HL-60 (cell line): ENCODE measurements at regions not wholly inside any gene's neighbourhood (a gene's known extent, or its start where the extent isn't known, plus 50 kb on each side); places are given as distances from the start of the nearest gene placed in this dataset.

Experiments
- DNase-seq, 2 experiments: peaks; one replicate each; pipeline ENCODE4 v3.0.0-alpha.2; 2010 to 2020; ENCODE audit warnings: low read depth in 1 of 2, low spot score in 1 of 2
- H3K27ac ChIP-seq: fragments of 250-450 bp; sonication (Bioruptor Pico); replicated peaks from 2 replicates; pipeline ENCODE4 v1.5.1; 2020; ENCODE audit warnings: mild to moderate bottlenecking, moderate library complexity
- H3K27me3 ChIP-seq: fragments of 250-450 bp; sonication (Bioruptor Pico); 2 replicates; pipeline ENCODE4 v1.5.1; 2021; ENCODE audit warnings: mild to moderate bottlenecking, moderate library complexity; ENCODE audit not compliant: insufficient read depth, poor library complexity, severe bottlenecking
- H3K4me3 ChIP-seq: replicated peaks from 2 replicates; pipeline ENCODE4 v1.5.1; 2011; ENCODE audit warnings: mild to moderate bottlenecking, control low read depth, low read length; ENCODE audit not compliant: insufficient read depth
- CTCF ChIP-seq: IDR thresholded peaks from one replicate; pipeline ENCODE4 v1.5.1; 2011; ENCODE audit warnings: low read length, control low read depth, inconsistent platforms; ENCODE audit not compliant: insufficient read depth
- GABPA ChIP-seq: IDR thresholded peaks from 2 replicates; pipeline ENCODE4 v1.6.1; 2012; ENCODE audit warnings: low read depth
- POLR2AphosphoS5 ChIP-seq: IDR thresholded peaks from 2 replicates; pipeline ENCODE4 v1.6.1; 2012; ENCODE audit warnings: low read depth
- REST ChIP-seq: IDR thresholded peaks from 2 replicates; pipeline ENCODE4 v1.6.1; 2012; ENCODE audit warnings: low read depth; ENCODE audit not compliant: insufficient replicate concordance
- SPI1 ChIP-seq: IDR thresholded peaks from 2 replicates; pipeline ENCODE4 v1.6.1; 2012; ENCODE audit warnings: low read depth, mild to moderate bottlenecking, borderline replicate concordance

GRCh38 chr10:59107147-59107546 is 69.3 kb upstream of the PHYHIPL start:
- Histone ChIP-seq H3K4me3 (no peak overlapping the region), H3K27me3 (no peaks in the 10 kb centered on the region), H3K27ac (no peak overlapping the region)
- no peak for DNase-seq
- TF ChIP-seq REST (no peak), POLR2AphosphoS5 (no peak), SPI1 (no peak), CTCF (no peak), GABPA (no peak)

GRCh38 chr10:59108296-59108870 is 68.1 kb upstream of the PHYHIPL start:
- no peak for TF ChIP-seq SPI1
- TF ChIP-seq CTCF: no peak
- TF ChIP-seq REST: no peak
- no peak for TF ChIP-seq POLR2AphosphoS5
- no peak for TF ChIP-seq GABPA
- Histone ChIP-seq H3K27me3 (no peaks in the 10 kb centered on the region), H3K4me3 (no peak overlapping the region), H3K27ac (no peak overlapping the region)
- DNase-seq: no peak

GRCh38 chr10:59108886-59109288 is 67.6 kb upstream of the PHYHIPL start:
- DNase-seq: no peak

More at GRCh38 chr10:59108886-59109288, 67.6 kb upstream of the PHYHIPL start:
- no peak for TF ChIP-seq GABPA
- TF ChIP-seq REST: no peak
- TF ChIP-seq CTCF: no peak
- no peak for TF ChIP-seq SPI1
- TF ChIP-seq POLR2AphosphoS5: no peak
- Histone ChIP-seq H3K27ac (no peak overlapping the region), H3K4me3 (no peak overlapping the region), H3K27me3 (no peaks in the 10 kb centered on the region)
